Hepatocyte (in vitro differentiated cells): ENCODE measurements at regions not wholly inside any gene's neighbourhood (a gene's known extent, or its start where the extent isn't known, plus 50 kb on each side); places are given as distances from the start of the nearest gene placed in this dataset.

ENCODE experiments used
- DNase-seq: peaks from one replicate; pipeline ENCODE4 v3.0.0-alpha.2; 2016; ENCODE audit warnings: low spot score
- H2AFZ ChIP-seq: fragments of 200-600 bp; sonication (generic); 2 replicates; pipeline ENCODE4 v1.6.0; 2016; ENCODE audit warnings: antibody characterized with exemption, mild to moderate bottlenecking
- H3K27ac ChIP-seq: fragments of 200-600 bp; sonication (generic); 2 replicates; pipeline ENCODE4 v1.5.1; 2016; ENCODE audit warnings: mild to moderate bottlenecking
- H3K27me3 ChIP-seq: fragments of 200-600 bp; sonication (generic); 2 replicates; pipeline ENCODE4 v1.6.1; 2016
- H3K36me3 ChIP-seq: fragments of 200-600 bp; sonication (generic); replicated peaks from 2 replicates; pipeline ENCODE4 v1.5.1; 2016; ENCODE audit warnings: low read depth; ENCODE audit not compliant: insufficient read depth
- H3K4me1 ChIP-seq: fragments of 200-600 bp; sonication (generic); 2 replicates; pipeline ENCODE4 v1.5.1; 2016; ENCODE audit warnings: mild to moderate bottlenecking, moderate library complexity; ENCODE audit not compliant: insufficient read depth
- H3K4me2 ChIP-seq: fragments of 200-600 bp; sonication (generic); 2 replicates; pipeline ENCODE4 v1.6.0; 2016
- H3K4me3 ChIP-seq: fragments of 200-600 bp; sonication (generic); 2 replicates; pipeline ENCODE4 v1.5.1; 2016; ENCODE audit warnings: mild to moderate bottlenecking
- H3K79me2 ChIP-seq: fragments of 200-600 bp; sonication (generic); 2 replicates; pipeline ENCODE4 v1.6.0; 2017; ENCODE audit warnings: mild to moderate bottlenecking
- H3K9me2 ChIP-seq: fragments of 200-600 bp; sonication (generic); replicated peaks from 2 replicates; pipeline ENCODE4 v1.6.0; 2017; ENCODE audit warnings: mild to moderate bottlenecking; ENCODE audit not compliant: insufficient read depth
- H3K9me3 ChIP-seq: fragments of 200-600 bp; sonication (generic); 2 replicates; pipeline ENCODE4 v1.5.1; 2016; ENCODE audit warnings: low read depth, mild to moderate bottlenecking
- H4K20me1 ChIP-seq: fragments of 200-600 bp; sonication (generic); 2 replicates; pipeline ENCODE4 v1.6.0; 2016; ENCODE audit warnings: mild to moderate bottlenecking; ENCODE audit not compliant: insufficient read depth, poor library complexity, severe bottlenecking
- CTCF ChIP-seq: fragments of 200-600 bp; sonication (generic); IDR thresholded peaks from 2 replicates; pipeline ENCODE4 v1.5.1; 2016; ENCODE audit warnings: antibody characterized with exemption, mild to moderate bottlenecking; ENCODE audit not compliant: poor library complexity
- EZH2 ChIP-seq: fragments of 200-600 bp; sonication (generic); IDR thresholded peaks from 2 replicates; pipeline ENCODE4 v1.6.1; 2016; ENCODE audit warnings: antibody characterized with exemption, mild to moderate bottlenecking, borderline replicate concordance
- EZH2phosphoT487 ChIP-seq: fragments of 200-600 bp; sonication (generic); IDR thresholded peaks from one replicate; pipeline ENCODE4 v1.6.1; 2018; ENCODE audit warnings: antibody characterized with exemption, mild to moderate bottlenecking, low read depth, moderate library complexity; ENCODE audit not compliant: unreplicated experiment, severe bottlenecking
- WGBS: methylation state at CpG from one replicate; pipeline ENCODE4 v1.1.6; 2016; ENCODE audit warnings: low lambda C conversion rate; ENCODE audit errors: missing lambda C conversion rate; 5-methylcytosine and 5-hydroxymethylcytosine counted together

GRCh38 chr3:28690176-28690575 lies 341.6 kb upstream of the AZI2 start:
- no peak overlapping the region for H3K4me2 ChIP-seq
- H4K20me1 ChIP-seq: no peaks in the 10 kb centered on the region
- H3K36me3 ChIP-seq: no peaks in the 10 kb centered on the region
- H3K9me2 ChIP-seq: no peaks in the 10 kb centered on the region
- no peaks in the 10 kb centered on the region for H3K79me2 ChIP-seq
- H2AFZ ChIP-seq: no peak overlapping the region
- no peak overlapping the region for H3K4me3 ChIP-seq
- no peaks in the 10 kb centered on the region for H3K4me1 ChIP-seq
- H3K27me3 ChIP-seq: no peaks in the 10 kb centered on the region
- DNase-seq: no peak
- WGBS: 90% methylated on average over 2 of the region's 2 CpGs
- TF ChIP-seq CTCF (no peak), EZH2phosphoT487 (no peak)
- no peak overlapping the region for H3K27ac ChIP-seq
- no peaks in the 10 kb centered on the region for H3K9me3 ChIP-seq

GRCh38 chr3:28698706-28699105 lies 350.1 kb upstream of the AZI2 start:
- Histone ChIP-seq H3K79me2 (no peaks in the 10 kb centered on the region), H3K4me3 (no peak overlapping the region), H2AFZ (no peak overlapping the region), H3K9me2 (no peaks in the 10 kb centered on the region), H4K20me1 (no peaks in the 10 kb centered on the region), H3K4me1 (no peaks in the 10 kb centered on the region), H3K27me3 (no peaks in the 10 kb centered on the region), H3K9me3 (no peaks in the 10 kb centered on the region), H3K36me3 (no peaks in the 10 kb centered on the region), H3K4me2 (no peak overlapping the region), H3K27ac (no peak overlapping the region)
- TF ChIP-seq EZH2phosphoT487 (no peak), EZH2 (no peak), CTCF (no peak)
- 74% methylated on average over 2 of the region's 2 CpGs for WGBS
- DNase-seq: no peak

GRCh38 chr3:28699283-28699682 lies 350.7 kb upstream of the AZI2 start:
- H3K79me2 ChIP-seq: no peaks in the 10 kb centered on the region
- H3K4me2 ChIP-seq: no peak overlapping the region
- no peak overlapping the region for H2AFZ ChIP-seq
- H4K20me1 ChIP-seq: no peaks in the 10 kb centered on the region
- H3K4me3 ChIP-seq: no peak overlapping the region
- WGBS: 75% methylated on average over 2 of the region's 2 CpGs
- H3K4me1 ChIP-seq: no peaks in the 10 kb centered on the region
- H3K9me3 ChIP-seq: no peaks in the 10 kb centered on the region
- no peak overlapping the region for H3K27ac ChIP-seq
- H3K27me3 ChIP-seq: no peaks in the 10 kb centered on the region
- DNase-seq: peak; percentile 41
- no peaks in the 10 kb centered on the region for H3K36me3 ChIP-seq
- no peaks in the 10 kb centered on the region for H3K9me2 ChIP-seq
- TF ChIP-seq EZH2phosphoT487 (no peak), EZH2 (no peak), CTCF (no peak)

GRCh38 chr3:28700728-28701127 lies 352.1 kb upstream of the AZI2 start:
- no peaks in the 10 kb centered on the region for H4K20me1 ChIP-seq
- no peaks in the 10 kb centered on the region for H3K4me1 ChIP-seq
- no peaks in the 10 kb centered on the region for H3K27me3 ChIP-seq
- no peak overlapping the region for H3K27ac ChIP-seq
- WGBS: 93% methylated on average over 5 of the region's 5 CpGs
- DNase-seq: no peak
- H2AFZ ChIP-seq: no peak overlapping the region
- H3K9me2 ChIP-seq: no peaks in the 10 kb centered on the region
- TF ChIP-seq EZH2 (no peak), EZH2phosphoT487 (no peak), CTCF (no peak)
- H3K79me2 ChIP-seq: no peaks in the 10 kb centered on the region
- H3K36me3 ChIP-seq: no peaks in the 10 kb centered on the region
- H3K4me2 ChIP-seq: no peak overlapping the region
- no peak overlapping the region for H3K4me3 ChIP-seq
- H3K9me3 ChIP-seq: no peaks in the 10 kb centered on the region
